GM12891 (cell line): ENCODE measurements at regions not wholly inside any gene's neighbourhood (a gene's known extent, or its start where the extent isn't known, plus 50 kb on each side); places are given as distances from the start of the nearest gene placed in this dataset.

ENCODE experiments used
- PAX5 ChIP-seq: IDR thresholded peaks from 2 replicates; pipeline ENCODE4 v1.6.1; 2011; ENCODE audit warnings: low read length, moderate library complexity, mild to moderate bottlenecking; ENCODE audit not compliant: insufficient read depth, severe bottlenecking
- POLR2A ChIP-seq: IDR thresholded peaks from 2 replicates; pipeline ENCODE4 v1.6.1; 2011; ENCODE audit warnings: low read depth, low read length, control low read depth
- POLR2AphosphoS5 ChIP-seq: IDR thresholded peaks from 2 replicates; pipeline ENCODE4 v1.6.1; 2011; ENCODE audit warnings: low read depth, low read length, control low read depth
- POU2F2 ChIP-seq: IDR thresholded peaks from 2 replicates; pipeline ENCODE4 v1.6.1; 2011; ENCODE audit warnings: low read depth, mild to moderate bottlenecking, control low read depth, low read length, moderate library complexity
- SPI1 ChIP-seq: IDR thresholded peaks from 2 replicates; pipeline ENCODE4 v1.6.1; 2011; ENCODE audit warnings: low read depth, low read length, control low read depth
- TAF1 ChIP-seq: IDR thresholded peaks from 2 replicates; pipeline ENCODE4 v1.6.1; 2011; ENCODE audit warnings: low read depth, low read length, control low read depth

DNA sequence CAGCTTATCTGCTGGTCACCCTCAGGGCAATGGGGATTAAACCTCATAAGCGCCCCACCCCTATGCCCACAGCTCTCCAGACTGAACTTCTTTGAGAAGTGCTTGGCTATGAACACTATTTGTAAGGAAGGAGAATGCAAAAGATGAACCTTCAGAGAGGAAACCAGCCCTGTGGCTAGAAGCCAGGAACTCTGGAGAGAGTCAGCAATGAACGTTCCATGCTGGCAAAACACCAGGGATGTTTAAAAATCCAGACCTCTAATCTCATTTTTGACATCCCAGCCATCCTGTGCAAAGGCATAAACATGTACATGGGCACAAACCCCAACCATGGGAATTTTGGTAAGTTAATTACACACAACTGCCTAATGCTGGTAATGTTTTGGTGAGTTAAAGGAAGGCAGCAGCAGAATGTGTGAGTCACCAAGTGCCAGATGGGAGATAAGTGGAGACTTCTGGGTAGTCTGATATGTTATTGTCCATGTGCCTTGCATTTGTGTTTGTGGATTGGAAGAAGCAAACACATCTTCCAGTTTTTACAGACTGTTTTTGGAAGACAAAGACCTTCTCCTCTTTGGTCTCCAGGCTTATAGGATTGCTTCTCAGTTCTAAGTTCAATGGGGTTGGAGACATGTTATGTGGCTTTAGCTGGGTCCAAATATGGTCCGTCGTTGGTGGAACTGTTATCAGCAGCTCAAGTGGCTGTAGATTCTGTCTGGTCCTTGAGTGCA is 174.1 kb upstream of the ETV3 start:
- no peak for TF ChIP-seq POLR2AphosphoS5
- no peak for TF ChIP-seq POLR2A
- TF ChIP-seq TAF1, result no peak
- TF ChIP-seq SPI1, result no peak
- TF ChIP-seq PAX5, result no peak
- no peak for TF ChIP-seq POU2F2
